ENCODE measurements at regions not wholly inside any gene's neighbourhood (a gene's known extent, or its start where the extent isn't known, plus 50 kb on each side); places are given as distances from the start of the nearest gene placed in this dataset.

DNA sequence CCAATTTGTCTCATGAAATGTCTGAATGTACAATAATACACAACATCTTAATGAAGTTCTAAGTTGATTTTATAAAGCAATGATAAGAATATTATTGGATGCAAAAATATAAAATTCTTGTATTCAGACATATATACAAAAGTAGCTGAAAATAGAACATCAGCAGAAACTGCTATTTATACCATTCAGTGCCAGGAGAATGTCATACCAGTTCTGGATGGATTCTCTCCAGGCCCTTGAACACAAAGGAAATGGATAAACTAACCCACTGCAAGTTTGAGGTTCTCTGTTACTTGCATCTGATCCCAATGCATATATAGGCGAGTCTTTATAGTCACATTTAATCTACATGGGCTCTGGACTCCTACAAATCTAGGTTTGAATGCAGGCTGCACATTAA is 126.3 kb upstream of the KLF3 start:
- WGBS, 2 donors: 95% methylated on average over 1 of the region's 1 CpG
- no peak overlapping the region for H3K27ac ChIP-seq
- no peaks in the 10 kb centered on the region for H3K9me3 ChIP-seq
- H3K36me3 ChIP-seq: no peaks in the 10 kb centered on the region
- intact Hi-C loops (cut with DNase I): no loop called here
- H3K27me3 ChIP-seq: no peaks in the 10 kb centered on the region
- no peak for ATAC-seq
- peaks cover 0 to 11% (median 0%) of the 10 kb centered on the region in 9 donors for H3K4me1 ChIP-seq
- no peak overlapping the region for H3K4me3 ChIP-seq
- TF ChIP-seq, protein P1, sequence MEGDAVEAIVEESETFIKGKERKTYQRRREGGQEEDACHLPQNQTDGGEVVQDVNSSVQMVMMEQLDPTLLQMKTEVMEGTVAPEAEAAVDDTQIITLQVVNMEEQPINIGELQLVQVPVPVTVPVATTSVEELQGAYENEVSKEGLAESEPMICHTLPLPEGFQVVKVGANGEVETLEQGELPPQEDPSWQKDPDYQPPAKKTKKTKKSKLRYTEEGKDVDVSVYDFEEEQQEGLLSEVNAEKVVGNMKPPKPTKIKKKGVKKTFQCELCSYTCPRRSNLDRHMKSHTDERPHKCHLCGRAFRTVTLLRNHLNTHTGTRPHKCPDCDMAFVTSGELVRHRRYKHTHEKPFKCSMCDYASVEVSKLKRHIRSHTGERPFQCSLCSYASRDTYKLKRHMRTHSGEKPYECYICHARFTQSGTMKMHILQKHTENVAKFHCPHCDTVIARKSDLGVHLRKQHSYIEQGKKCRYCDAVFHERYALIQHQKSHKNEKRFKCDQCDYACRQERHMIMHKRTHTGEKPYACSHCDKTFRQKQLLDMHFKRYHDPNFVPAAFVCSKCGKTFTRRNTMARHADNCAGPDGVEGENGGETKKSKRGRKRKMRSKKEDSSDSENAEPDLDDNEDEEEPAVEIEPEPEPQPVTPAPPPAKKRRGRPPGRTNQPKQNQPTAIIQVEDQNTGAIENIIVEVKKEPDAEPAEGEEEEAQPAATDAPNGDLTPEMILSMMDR (IDR thresholded peaks at IDR 0.05): no peak
- DNase-seq: no peak

DNA sequence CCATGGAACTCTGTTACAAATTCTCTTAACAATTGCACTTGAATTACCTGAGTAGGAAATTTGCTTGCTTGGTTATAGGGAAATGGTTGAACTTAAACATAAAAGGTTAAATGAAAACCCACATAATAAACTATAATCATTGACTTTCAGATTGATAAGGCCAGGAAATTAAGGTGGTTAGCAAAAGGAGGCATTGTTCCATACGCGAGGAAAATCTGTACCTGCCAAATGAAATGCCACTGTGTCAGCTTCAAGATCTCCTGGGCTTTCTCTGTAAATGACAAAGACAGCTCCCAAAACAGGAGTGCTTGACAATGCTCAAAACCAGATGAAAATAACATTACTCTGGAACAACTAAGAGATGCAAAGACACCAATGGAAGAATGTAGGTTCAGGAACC is 125.5 kb upstream of the KLF3 start:
- Histone ChIP-seq H3K27ac (no peak overlapping the region), H3K4me3 (no peak overlapping the region), H3K36me3 (no peaks in the 10 kb centered on the region), H3K9me3 (no peaks in the 10 kb centered on the region), H3K27me3 (no peaks in the 10 kb centered on the region), H3K4me1 (peaks cover 0 to 9% (median 0%) of the 10 kb centered on the region in 9 donors)
- WGBS, 2 donors: 88 to 90% methylated on average over 2 of the region's 2 CpGs
- intact Hi-C loops (cut with DNase I): no loop called here
- ATAC-seq: no peak
- TF ChIP-seq, protein P1 (IDR thresholded peaks at IDR 0.05): no peak
- DNase-seq: no peak

DNA sequence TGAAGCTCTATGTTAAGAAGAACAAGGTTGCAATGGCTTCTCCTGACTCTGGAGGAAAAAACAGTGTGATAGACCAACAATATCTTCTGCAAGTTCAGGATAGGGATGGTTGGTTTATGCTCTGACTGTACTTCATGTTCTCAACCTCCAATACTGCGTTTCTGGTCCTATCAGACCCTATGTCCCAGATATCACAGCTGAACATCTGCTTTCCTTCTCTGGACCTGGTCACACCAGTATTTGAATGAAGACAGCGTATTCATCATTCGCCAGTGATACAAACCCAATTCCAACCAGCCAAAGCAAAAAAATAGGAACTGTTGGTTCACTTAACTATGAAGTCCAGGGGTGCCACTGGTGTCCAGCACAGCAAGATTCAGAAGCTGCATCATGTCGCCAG is 124.5 kb upstream of the KLF3 start:
- no peak overlapping the region for H3K4me3 ChIP-seq
- no peak overlapping the region for H3K27ac ChIP-seq
- intact Hi-C loops (cut with DNase I): no loop called here
- H3K27me3 ChIP-seq: no peaks in the 10 kb centered on the region
- TF ChIP-seq, protein P1 (IDR thresholded peaks at IDR 0.05): no peak
- peaks cover 0 to 9% (median 0%) of the 10 kb centered on the region in 9 donors for H3K4me1 ChIP-seq
- DNase-seq: no peak
- WGBS, 2 donors: 92 to 96% methylated on average over 4 of the region's 4 CpGs
- H3K9me3 ChIP-seq: no peaks in the 10 kb centered on the region
- H3K36me3 ChIP-seq: no peaks in the 10 kb centered on the region
- ATAC-seq: no peak

DNA sequence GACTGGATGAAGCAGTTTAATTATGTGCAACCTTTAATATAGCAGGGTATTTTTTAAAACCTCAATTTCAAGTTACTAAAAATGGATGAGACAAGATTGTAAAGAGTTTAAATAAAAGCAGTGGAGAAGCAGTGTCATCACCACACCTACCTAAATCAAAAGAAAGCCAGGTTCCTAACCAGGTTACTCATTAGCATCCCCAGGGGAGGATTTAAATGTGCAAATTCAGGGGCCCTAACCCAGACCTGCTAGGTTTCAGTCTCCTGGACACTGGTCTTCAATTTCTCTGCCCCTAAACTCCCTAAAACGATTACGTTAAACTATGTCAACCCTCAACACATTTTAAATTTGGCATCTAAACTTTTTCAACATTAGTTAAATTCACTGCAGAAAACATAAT is 116.9 kb upstream of the KLF3 start:
- intact Hi-C loops (cut with DNase I): loop anchor here in 1 of 10 donors (10.0 kb wide), 1 partner anchor 108 kb away; no protein-coding TSS in a partner anchor
- no peaks in the 10 kb centered on the region for H3K27me3 ChIP-seq
- H3K4me1 ChIP-seq: peaks cover 0 to 7% (median 0%) of the 10 kb centered on the region in 9 donors
- no peaks in the 10 kb centered on the region for H3K9me3 ChIP-seq
- no peak overlapping the region for H3K4me3 ChIP-seq
- H3K36me3 ChIP-seq: no peaks in the 10 kb centered on the region
- no peak for DNase-seq
- 83 to 92% methylated on average over 2 of the region's 2 CpGs for WGBS, 2 donors
- no peak overlapping the region for H3K27ac ChIP-seq
- TF ChIP-seq, protein P1 (IDR thresholded peaks at IDR 0.05): no peak
- ATAC-seq: no peak

Data from heart right ventricle (tissue), 16 donors.